Mesothelial cell of epicardium (in vitro differentiated cells): ENCODE measurements at regions not wholly inside any gene's neighbourhood (a gene's known extent, or its start where the extent isn't known, plus 50 kb on each side); places are given as distances from the start of the nearest gene placed in this dataset.

Source experiments
- DNase-seq, 2 experiments: peaks; one replicate each; pipeline ENCODE4 v3.0.0; 2021; ENCODE audit warnings: low spot score in 2 of 2; ENCODE audit not compliant: unreplicated experiment in 2 of 2
- H3K27ac Mint-ChIP-seq: 2 replicates; pipeline ENCODE4 v1.8.0; 2021; ENCODE audit warnings: mixed read lengths
- H3K27me3 Mint-ChIP-seq: 2 replicates; pipeline ENCODE4 v1.8.0; 2021; ENCODE audit warnings: low read depth, mixed read lengths
- H3K36me3 Mint-ChIP-seq: 2 replicates; pipeline ENCODE4 v1.8.0; 2021; ENCODE audit warnings: mixed read lengths
- H3K4me1 Mint-ChIP-seq: 2 replicates; pipeline ENCODE4 v1.8.0; 2021; ENCODE audit warnings: mixed read lengths
- H3K4me3 Mint-ChIP-seq: 2 replicates; pipeline ENCODE4 v1.8.0; 2021; ENCODE audit warnings: mild to moderate bottlenecking, moderate library complexity, mixed read lengths
- H3K9me3 Mint-ChIP-seq: 2 replicates; pipeline ENCODE4 v1.8.0; 2021; ENCODE audit warnings: mixed read lengths
- TF ChIP-seq, protein P1 (sequence below): fragments of 200-600 bp; sonication (generic); IDR thresholded peaks from one replicate; pipeline ENCODE4 v1.5.0; 2021; ENCODE audit warnings: antibody characterized with exemption; ENCODE audit not compliant: unreplicated experiment

DNA sequence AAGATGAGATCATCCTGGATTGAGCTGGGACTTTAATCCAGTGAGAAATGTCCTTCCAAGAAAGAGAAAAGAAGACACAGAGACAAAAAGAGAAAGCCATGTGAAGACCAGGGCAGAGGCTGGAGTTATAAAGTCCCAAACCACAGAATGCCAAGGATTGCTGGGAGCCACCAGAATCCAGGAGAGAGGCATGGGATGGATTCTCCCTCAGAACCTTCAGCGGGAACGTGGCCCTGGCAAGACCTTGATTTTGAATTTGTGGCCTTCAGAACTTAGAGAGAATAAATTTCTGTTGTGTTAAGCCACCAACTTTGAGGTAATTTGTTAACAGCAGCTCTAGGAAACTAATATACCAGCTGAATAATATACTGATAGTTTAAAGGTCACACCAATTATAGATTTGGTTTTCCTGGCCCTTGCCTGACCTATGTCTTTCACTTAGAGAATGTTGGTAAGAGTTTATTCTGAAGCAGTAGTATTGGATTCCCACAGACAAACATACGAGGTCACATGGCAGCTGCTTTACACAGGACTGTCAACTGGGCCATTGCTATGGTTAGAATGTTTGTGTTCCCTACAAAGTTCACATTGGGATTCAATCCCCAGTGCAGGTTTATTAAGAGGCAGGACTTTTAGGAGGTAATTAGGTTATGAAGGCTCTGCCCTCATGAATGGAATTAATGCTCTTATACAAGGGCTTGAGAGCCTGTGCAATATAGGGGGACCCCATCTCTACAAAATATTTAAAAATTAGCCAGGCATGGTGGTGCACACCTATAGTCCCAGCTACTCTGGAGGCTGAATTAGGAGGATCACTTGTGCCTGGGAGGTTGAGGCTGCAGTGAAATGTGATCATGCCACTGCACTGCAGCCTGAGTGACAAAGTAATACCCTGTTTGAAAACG, 156.5 kb upstream of the EEA1 start:
- Mint-ChIP-seq H3K4me3 (no peak overlapping the region), H3K27ac (no peak overlapping the region), H3K4me1 (peaks cover 9% of the 10 kb centered on the region), H3K9me3 (peaks cover 19% of the 10 kb centered on the region), H3K27me3 (no peaks in the 10 kb centered on the region), H3K36me3 (no peaks in the 10 kb centered on the region)
- TF ChIP-seq, protein P1, sequence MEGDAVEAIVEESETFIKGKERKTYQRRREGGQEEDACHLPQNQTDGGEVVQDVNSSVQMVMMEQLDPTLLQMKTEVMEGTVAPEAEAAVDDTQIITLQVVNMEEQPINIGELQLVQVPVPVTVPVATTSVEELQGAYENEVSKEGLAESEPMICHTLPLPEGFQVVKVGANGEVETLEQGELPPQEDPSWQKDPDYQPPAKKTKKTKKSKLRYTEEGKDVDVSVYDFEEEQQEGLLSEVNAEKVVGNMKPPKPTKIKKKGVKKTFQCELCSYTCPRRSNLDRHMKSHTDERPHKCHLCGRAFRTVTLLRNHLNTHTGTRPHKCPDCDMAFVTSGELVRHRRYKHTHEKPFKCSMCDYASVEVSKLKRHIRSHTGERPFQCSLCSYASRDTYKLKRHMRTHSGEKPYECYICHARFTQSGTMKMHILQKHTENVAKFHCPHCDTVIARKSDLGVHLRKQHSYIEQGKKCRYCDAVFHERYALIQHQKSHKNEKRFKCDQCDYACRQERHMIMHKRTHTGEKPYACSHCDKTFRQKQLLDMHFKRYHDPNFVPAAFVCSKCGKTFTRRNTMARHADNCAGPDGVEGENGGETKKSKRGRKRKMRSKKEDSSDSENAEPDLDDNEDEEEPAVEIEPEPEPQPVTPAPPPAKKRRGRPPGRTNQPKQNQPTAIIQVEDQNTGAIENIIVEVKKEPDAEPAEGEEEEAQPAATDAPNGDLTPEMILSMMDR: no peak
- no peak for DNase-seq

DNA sequence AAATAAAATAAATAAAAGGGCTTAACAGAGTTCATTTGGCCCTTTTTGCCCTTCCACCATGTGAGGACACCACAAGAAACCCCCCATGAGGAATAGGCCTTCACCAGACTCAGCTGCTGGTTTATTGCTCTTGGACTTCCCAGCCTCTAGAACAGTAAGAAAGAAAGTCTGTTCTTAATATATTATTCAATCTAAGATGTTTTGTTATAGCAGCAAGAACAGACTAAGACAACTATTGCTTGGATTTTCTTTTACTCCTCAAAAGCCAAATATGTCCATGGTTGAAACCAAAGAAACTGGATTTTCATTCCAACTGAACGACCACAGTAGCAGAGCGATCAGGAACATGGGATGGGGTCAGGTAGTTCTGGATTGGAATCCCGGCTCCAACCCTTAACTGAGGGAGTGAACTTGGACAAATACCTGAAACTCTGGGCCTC, 157.2 kb upstream of the EEA1 start:
- Mint-ChIP-seq H3K27ac (no peak overlapping the region), H3K4me1 (peaks cover 2% of the 10 kb centered on the region), H3K9me3 (peaks cover 17% of the 10 kb centered on the region), H3K27me3 (no peaks in the 10 kb centered on the region), H3K4me3 (no peak overlapping the region), H3K36me3 (no peaks in the 10 kb centered on the region)
- DNase-seq: no peak
- TF ChIP-seq, protein P1: no peak

DNA sequence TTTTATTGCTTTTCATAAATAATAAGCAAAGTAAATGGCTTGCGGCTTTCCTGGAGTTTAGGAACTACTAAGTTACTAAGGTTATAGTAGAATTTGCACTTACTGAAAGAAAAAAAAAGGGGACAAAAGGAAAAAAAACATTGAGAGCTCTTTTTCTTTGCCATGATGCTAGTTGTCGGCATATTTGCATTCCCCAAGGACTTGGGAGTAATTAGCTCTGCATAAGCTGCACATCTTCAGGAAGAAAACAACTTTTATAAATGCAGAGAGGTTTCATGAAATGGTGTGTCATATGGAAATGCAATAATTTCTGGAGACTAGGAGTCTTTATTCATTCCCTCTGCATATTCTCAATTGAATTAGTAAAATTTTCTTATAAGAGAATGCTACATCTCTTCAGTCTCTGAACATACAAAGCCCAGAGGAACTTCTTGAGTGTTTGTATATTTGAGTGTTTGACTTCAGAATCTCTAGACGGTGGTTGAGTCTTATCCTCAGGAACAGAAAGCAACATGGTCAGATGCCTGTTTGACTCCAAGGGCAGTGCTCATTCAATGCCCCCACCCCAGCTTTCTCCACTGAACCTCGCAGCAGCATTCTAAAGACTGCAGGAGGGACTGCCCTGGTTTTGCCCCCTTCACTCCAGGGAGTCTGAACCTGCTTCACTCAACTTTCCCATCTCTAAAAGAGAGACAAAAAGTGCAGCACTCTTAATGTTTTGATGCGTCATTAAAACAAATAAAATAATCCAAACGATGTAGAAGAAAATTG, 158.9 kb upstream of the EEA1 start:
- peaks cover 10% of the 10 kb centered on the region for H3K9me3 Mint-ChIP-seq
- no peak for DNase-seq
- TF ChIP-seq, protein P1: no peak
- no peak overlapping the region for H3K27ac Mint-ChIP-seq
- no peak overlapping the region for H3K4me3 Mint-ChIP-seq
- no peaks in the 10 kb centered on the region for H3K36me3 Mint-ChIP-seq
- no peaks in the 10 kb centered on the region for H3K4me1 Mint-ChIP-seq
- H3K27me3 Mint-ChIP-seq: no peaks in the 10 kb centered on the region

DNA sequence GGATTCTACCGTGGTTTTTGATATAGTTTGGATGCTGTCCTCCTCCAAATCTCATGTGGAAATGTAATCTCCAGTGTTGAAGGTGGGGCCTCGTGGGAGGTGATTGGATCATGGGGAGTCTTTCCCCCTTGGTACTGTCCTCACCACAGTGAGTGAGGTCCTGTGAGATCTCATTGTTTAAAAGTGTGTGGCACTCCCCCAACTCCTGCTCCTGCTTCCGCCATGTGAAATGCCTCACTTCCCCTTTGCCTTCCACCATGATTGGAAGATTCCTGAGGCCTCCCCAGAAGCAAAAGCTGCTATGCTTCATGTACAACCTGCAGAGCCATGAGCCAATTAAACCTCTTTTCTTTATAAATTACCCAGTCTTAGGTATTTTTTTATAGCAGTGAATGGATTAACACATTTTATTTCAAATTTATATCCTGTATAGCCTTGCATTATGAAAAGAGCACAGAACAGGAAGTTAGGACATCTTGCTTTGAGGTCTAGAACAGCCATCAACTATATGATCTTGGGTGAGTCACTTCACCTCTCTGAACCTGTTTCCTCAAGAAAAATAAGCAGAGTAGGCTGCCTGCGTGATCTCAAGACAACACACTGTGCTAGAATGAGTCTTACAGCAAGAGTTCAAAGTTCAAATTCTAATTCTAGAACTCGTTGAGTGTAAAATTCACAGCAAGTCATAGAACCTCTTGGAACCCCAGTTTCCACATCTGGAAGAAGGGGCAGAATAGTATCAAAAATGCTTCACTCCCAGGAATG, 160.9 kb upstream of the EEA1 start:
- DNase-seq: no peak
- no peak overlapping the region for H3K27ac Mint-ChIP-seq

DNA sequence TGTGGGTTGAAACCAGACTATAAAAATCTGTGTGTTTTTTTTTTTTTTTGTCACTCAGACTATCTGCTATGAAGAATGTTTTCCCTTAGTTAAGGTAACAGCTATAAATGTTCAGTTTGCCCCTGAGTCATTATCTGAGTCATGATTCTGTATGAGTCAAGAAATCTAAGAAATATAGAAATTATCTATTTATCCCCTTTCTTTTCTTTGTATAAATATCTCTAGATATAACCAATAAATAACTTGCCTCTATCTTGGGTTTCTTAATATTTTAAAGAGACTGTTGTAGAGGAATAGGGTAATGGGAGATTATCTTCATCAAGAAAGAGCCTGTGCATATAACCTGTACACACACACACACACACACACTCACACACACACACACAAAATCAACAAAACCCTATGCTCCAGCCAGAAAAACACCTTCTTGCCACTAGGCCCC, 161.7 kb upstream of the EEA1 start:
- Mint-ChIP-seq H3K27ac (no peak overlapping the region), H3K9me3 (peaks cover 6% of the 10 kb centered on the region), H3K27me3 (no peaks in the 10 kb centered on the region), H3K36me3 (no peaks in the 10 kb centered on the region), H3K4me1 (peaks cover 6% of the 10 kb centered on the region), H3K4me3 (no peak overlapping the region)
- TF ChIP-seq, protein P1: no peak
- DNase-seq: no peak

More for the DNA sequence above, 160.9 kb upstream of the EEA1 start:
- Mint-ChIP-seq H3K4me1 (peaks cover 4% of the 10 kb centered on the region), H3K4me3 (no peak overlapping the region), H3K36me3 (no peaks in the 10 kb centered on the region), H3K27me3 (no peaks in the 10 kb centered on the region), H3K9me3 (peaks cover 10% of the 10 kb centered on the region)
- TF ChIP-seq, protein P1: no peak
